ENCODE measurements at regions not wholly inside any gene's neighbourhood (a gene's known extent, or its start where the extent isn't known, plus 50 kb on each side); places are given as distances from the start of the nearest gene placed in this dataset.

- no peak overlapping the region for H3K27ac ChIP-seq
- intact Hi-C loops (cut with DNase I) = loop anchor here in 3 of 10 donors (5.0 kb wide), 1 partner anchor 201 kb away; no protein-coding TSS in a partner anchor
- ATAC-seq = peak in 2 of 4 donors; percentile 54 to 65
- no peak for TF ChIP-seq POLR2A (IDR thresholded peaks at IDR 0.05)
- TF ChIP-seq, protein P1, sequence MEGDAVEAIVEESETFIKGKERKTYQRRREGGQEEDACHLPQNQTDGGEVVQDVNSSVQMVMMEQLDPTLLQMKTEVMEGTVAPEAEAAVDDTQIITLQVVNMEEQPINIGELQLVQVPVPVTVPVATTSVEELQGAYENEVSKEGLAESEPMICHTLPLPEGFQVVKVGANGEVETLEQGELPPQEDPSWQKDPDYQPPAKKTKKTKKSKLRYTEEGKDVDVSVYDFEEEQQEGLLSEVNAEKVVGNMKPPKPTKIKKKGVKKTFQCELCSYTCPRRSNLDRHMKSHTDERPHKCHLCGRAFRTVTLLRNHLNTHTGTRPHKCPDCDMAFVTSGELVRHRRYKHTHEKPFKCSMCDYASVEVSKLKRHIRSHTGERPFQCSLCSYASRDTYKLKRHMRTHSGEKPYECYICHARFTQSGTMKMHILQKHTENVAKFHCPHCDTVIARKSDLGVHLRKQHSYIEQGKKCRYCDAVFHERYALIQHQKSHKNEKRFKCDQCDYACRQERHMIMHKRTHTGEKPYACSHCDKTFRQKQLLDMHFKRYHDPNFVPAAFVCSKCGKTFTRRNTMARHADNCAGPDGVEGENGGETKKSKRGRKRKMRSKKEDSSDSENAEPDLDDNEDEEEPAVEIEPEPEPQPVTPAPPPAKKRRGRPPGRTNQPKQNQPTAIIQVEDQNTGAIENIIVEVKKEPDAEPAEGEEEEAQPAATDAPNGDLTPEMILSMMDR (IDR thresholded peaks at IDR 0.05) = no peak
- no peak overlapping the region for H3K4me3 ChIP-seq
- H3K9me3 ChIP-seq = no peaks in the 10 kb centered on the region
- no peaks in the 10 kb centered on the region for H3K36me3 ChIP-seq
- peaks cover 0 to 4% (median 0%) of the 10 kb centered on the region in 12 donors for H3K4me1 ChIP-seq
- no peak for DNase-seq
- H3K27me3 ChIP-seq = peaks cover 0 to 5% (median 0%) of the 10 kb centered on the region in 9 donors
- 44 to 59% (median 54%) methylated on average over 4 of the region's 4 CpGs for WGBS, 4 donors
Observed at GRCh38 chr9:94010980-94011533, 55.9 kb upstream of the BARX1 start.

DNA sequence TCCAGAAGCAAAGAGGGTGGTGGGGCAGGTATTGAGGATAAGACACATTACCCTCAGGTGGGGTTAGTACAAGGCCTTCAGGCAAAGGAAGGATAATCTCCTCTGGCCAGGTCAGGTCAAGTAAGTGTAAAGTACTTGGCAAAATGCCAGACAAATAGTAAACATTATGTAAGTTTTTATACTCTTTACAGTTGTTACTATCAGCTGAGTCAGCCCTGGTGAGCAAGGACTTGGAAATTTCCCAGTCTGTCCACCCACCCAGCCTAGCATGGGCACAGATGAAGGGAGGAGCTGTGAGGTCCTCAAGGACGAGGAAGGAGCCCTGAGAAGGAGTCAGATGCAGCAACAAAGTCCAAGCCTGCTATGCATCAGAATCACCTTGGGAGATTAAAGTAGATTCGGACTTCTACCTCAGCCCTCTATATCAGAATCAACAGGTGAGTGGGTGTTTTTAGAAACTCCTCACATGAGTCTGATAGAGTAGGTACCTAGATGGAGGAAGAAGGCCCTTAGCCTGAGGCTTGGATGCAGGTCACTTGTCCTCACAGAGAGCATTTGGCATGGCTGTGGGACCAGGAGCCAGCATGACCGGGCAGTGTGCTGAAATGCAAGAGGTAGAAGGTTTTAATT lies 50.2 kb upstream of the BARX1 start:
- 74 to 88% (median 81%) methylated on average over 3 of the region's 3 CpGs for WGBS, 4 donors
- DNase-seq (no peak), ATAC-seq (no peak)
- Histone ChIP-seq H3K27ac (no peak overlapping the region), H3K27me3 (peaks cover 0 to 11% (median 0%) of the 10 kb centered on the region in 9 donors), H3K4me3 (no peak overlapping the region), H3K9me3 (peaks cover 0 to 8% (median 0%) of the 10 kb centered on the region in 12 donors), H3K4me1 (no peaks in the 10 kb centered on the region), H3K36me3 (no peaks in the 10 kb centered on the region)
- intact Hi-C loops (cut with DNase I) = no loop called here
- TF ChIP-seq POLR2A (IDR thresholded peaks at IDR 0.05) = no peak
- TF ChIP-seq, protein P1 (IDR thresholded peaks at IDR 0.05) = no peak
